Omental fat pad (tissue), 3 donors: ENCODE measurements at regions not wholly inside any gene's neighbourhood (a gene's known extent, or its start where the extent isn't known, plus 50 kb on each side); places are given as distances from the start of the nearest gene placed in this dataset.

ENCODE experiments used
- ATAC-seq: fragments of 150-250 bp; one replicate; pipeline ENCODE4 v1.9.1; 2016; ENCODE audit warnings: mild to moderate bottlenecking, moderate library complexity; ENCODE audit not compliant: low FRiP score
- DNase-seq: peaks from one replicate; pipeline ENCODE4 v3.0.0-alpha.2; 2019; ENCODE audit warnings: low spot score
- CTCF ChIP-seq, 3 donors: fragments of 450-650 bp; IDR thresholded peaks; one replicate each; pipeline ENCODE4 v1.5.1; 2016 to 2017; ENCODE audit warnings: antibody characterized with exemption in 3 of 3, mild to moderate bottlenecking in 3 of 3, moderate library complexity in 2 of 3

- no peak for DNase-seq
- no peak for TF ChIP-seq CTCF (IDR thresholded peaks at IDR 0.05)
- ATAC-seq = peak; percentile 68
Measured at GRCh38 chr5:54663866-54664265, 146.3 kb downstream of the SNX18 start.

- DNase-seq (no peak), ATAC-seq (no peak)
- TF ChIP-seq CTCF (IDR thresholded peaks at IDR 0.05) = no peak
Measured at GRCh38 chr5:54661111-54661510, 143.6 kb downstream of the SNX18 start.

DNA sequence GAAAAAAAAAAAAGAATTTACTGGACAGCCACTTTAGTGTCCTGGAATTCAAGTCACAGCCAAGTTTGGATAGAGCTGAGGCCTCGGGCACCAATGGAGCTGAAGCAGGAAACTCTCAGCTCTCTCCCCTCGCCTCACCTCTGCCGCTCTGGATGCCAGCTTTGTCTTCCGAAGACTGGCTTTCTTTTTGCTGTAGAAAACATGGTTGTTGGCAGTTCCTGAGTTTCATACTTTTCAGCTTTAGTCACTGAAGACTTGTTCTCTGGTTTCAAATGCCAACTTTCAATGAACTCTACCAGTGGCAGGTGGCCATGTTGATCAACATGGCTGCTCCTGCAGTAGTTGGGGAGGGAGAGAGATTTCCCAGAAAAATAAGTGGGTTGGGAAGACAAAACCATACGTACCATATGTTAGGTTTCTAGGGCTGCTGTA, 142.2 kb downstream of the SNX18 start:
- TF ChIP-seq CTCF (IDR thresholded peaks at IDR 0.05) = no peak
- DNase-seq = no peak
- no peak for ATAC-seq

- no peak for TF ChIP-seq CTCF (IDR thresholded peaks at IDR 0.05)
- DNase-seq = no peak
- ATAC-seq = peak; percentile 51
Measured at GRCh38 chr5:54658010-54658409, 140.5 kb downstream of the SNX18 start.

GRCh38 chr5:54656261-54656728, 138.7 kb downstream of the SNX18 start:
- TF ChIP-seq CTCF (IDR thresholded peaks at IDR 0.05) = no peak
- ATAC-seq (no peak), DNase-seq (no peak)

- no peak for TF ChIP-seq CTCF (IDR thresholded peaks at IDR 0.05)
- ATAC-seq = no peak
Measured at GRCh38 chr5:54655761-54656160, 138.2 kb downstream of the SNX18 start.

DNA sequence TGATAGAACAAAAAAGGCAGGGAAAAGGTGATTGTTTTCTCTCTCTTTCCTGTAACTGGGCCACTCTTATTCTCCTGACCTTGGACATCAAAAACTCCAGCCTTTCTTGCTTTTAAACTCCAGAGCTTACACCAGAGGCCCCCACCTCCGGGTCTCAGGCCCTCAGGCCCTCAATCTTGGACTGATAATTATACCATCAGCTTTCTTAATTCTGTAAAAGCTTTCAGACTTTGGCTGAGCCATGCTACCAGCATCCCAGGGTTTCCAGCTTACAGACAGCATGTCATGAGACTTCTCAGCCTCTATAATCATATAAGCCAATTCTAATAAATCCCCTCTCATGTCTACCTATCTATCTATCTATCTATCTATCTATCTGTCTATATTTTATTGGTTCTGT, 137.7 kb downstream of the SNX18 start:
- no peak for TF ChIP-seq CTCF (IDR thresholded peaks at IDR 0.05)
- ATAC-seq = no peak
- no peak for DNase-seq

More at GRCh38 chr5:54655761-54656160, 138.2 kb downstream of the SNX18 start:
- DNase-seq = no peak
